Body of pancreas (tissue), 4 donors: ENCODE measurements at regions not wholly inside any gene's neighbourhood (a gene's known extent, or its start where the extent isn't known, plus 50 kb on each side); places are given as distances from the start of the nearest gene placed in this dataset.

ENCODE experiments used
- ATAC-seq: fragments of 150-250 bp; one replicate; pipeline ENCODE4 v1.9.1; 2016
- DNase-seq, 4 donors: peaks; one replicate each; pipeline ENCODE4 v3.0.0-alpha.2; 2019
- H3K27ac ChIP-seq, 4 donors: fragments of 200-600 bp; sonication (generic); 1 replicate in 3 of 4; 2 replicates in 1 of 4; pipeline versions ENCODE4 v1.5.1 to v1.6.1; 2016 to 2019; ENCODE audit warnings: mild to moderate bottlenecking in 1 of 4, mixed read lengths in 1 of 4, moderate library complexity in 1 of 4
- H3K27me3 ChIP-seq, 2 donors: fragments of 200-600 bp; sonication (generic); one replicate each; pipeline ENCODE4 v1.6.0; 2016; ENCODE audit warnings: mild to moderate bottlenecking in 1 of 2
- H3K36me3 ChIP-seq, 2 donors: fragments of 200-600 bp; sonication (generic); replicated peaks in 1 of 2; 2 replicates each; pipeline ENCODE4 v1.5.1; 2016; ENCODE audit warnings: low read depth in 2 of 2; ENCODE audit not compliant: insufficient read depth in 1 of 2
- H3K4me1 ChIP-seq: fragments of 200-600 bp; sonication (generic); one replicate; pipeline ENCODE4 v1.6.0; 2016
- H3K4me3 ChIP-seq, 2 donors: fragments of 200-600 bp; sonication (generic); 1 replicate in 1 of 2; 2 replicates in 1 of 2; pipeline ENCODE4 v1.5.1; 2016 to 2019
- H3K9me3 ChIP-seq, 3 donors: fragments of 200-600 bp; sonication (generic); 1 replicate in 2 of 3; 2 replicates in 1 of 3; pipeline ENCODE4 v1.5.1; 2016
- CTCF ChIP-seq, 7 experiments: fragments of 450-650 bp in 4 of 7; fragments of 200-600 bp in 3 of 7; sonication (generic) in 3 of 7; IDR thresholded peaks; one replicate each; pipeline ENCODE4 v1.5.1; 2016 to 2019; ENCODE audit warnings: antibody characterized with exemption in 7 of 7
- POLR2A ChIP-seq, 3 donors: fragments of 450-650 bp; IDR thresholded peaks; one replicate each; pipeline ENCODE4 v1.6.1; 2016; ENCODE audit warnings: antibody characterized with exemption in 3 of 3, mild to moderate bottlenecking in 2 of 3
- WGBS, 2 donors: methylation state at CpG; one replicate each; pipeline ENCODE4 v1.1.5; 2017; 5-methylcytosine and 5-hydroxymethylcytosine counted together
- intact Hi-C: fragments of 100-400 bp; cut with DNase I; formaldehyde crosslinking; loops from one replicate; pipeline ENCODE4 v1.15.1; 2023

- TF ChIP-seq CTCF (IDR thresholded peaks at IDR 0.05) (no peak), POLR2A (IDR thresholded peaks at IDR 0.05) (no peak)
- Histone ChIP-seq H3K27me3 (no peaks in the 10 kb centered on the region), H3K36me3 (no peaks in the 10 kb centered on the region), H3K4me3 (no peak overlapping the region), H3K9me3 (no peaks in the 10 kb centered on the region), H3K4me1 (no peaks in the 10 kb centered on the region), H3K27ac (no peak overlapping the region)
- 91 to 93% methylated on average over 3 of the region's 3 CpGs for WGBS, 2 donors
- DNase-seq (no peak), ATAC-seq (no peak)
- intact Hi-C loops, result no loop called here
Observed at GRCh38 chr16:80915079-80915450, 91.6 kb downstream of the CMC2 start.

- Histone ChIP-seq H3K4me1 (no peaks in the 10 kb centered on the region), H3K27ac (no peak overlapping the region), H3K36me3 (no peaks in the 10 kb centered on the region), H3K27me3 (no peaks in the 10 kb centered on the region), H3K9me3 (no peaks in the 10 kb centered on the region), H3K4me3 (no peak overlapping the region)
- ATAC-seq, result no peak
- intact Hi-C loops, result no loop called here
- WGBS, 2 donors, result 76 to 83% methylated on average over 10 of the region's 10 CpGs
- no peak for DNase-seq
- no peak for TF ChIP-seq CTCF (IDR thresholded peaks at IDR 0.05)
- TF ChIP-seq POLR2A (IDR thresholded peaks at IDR 0.05), result no peak
Observed at GRCh38 chr16:80914379-80915078, 92.2 kb downstream of the CMC2 start.

- Histone ChIP-seq H3K27me3 (no peaks in the 10 kb centered on the region), H3K27ac (no peak overlapping the region), H3K36me3 (no peaks in the 10 kb centered on the region), H3K4me3 (no peak overlapping the region), H3K4me1 (no peaks in the 10 kb centered on the region), H3K9me3 (no peaks in the 10 kb centered on the region)
- 86 to 91% methylated on average over 4 of the region's 4 CpGs for WGBS, 2 donors
- DNase-seq (no peak), ATAC-seq (no peak)
- intact Hi-C loops, result no loop called here
- TF ChIP-seq CTCF (IDR thresholded peaks at IDR 0.05) (no peak), POLR2A (IDR thresholded peaks at IDR 0.05) (no peak)
Observed at GRCh38 chr16:80913397-80913796, 93.3 kb downstream of the CMC2 start.

- TF ChIP-seq CTCF (IDR thresholded peaks at IDR 0.05), result no peak
- no peak for TF ChIP-seq POLR2A (IDR thresholded peaks at IDR 0.05)
- no peaks in the 10 kb centered on the region for H3K9me3 ChIP-seq
- DNase-seq (no peak), ATAC-seq (no peak)
- H3K4me1 ChIP-seq, result no peaks in the 10 kb centered on the region
- H3K4me3 ChIP-seq, result no peak overlapping the region
- H3K36me3 ChIP-seq, result no peaks in the 10 kb centered on the region
- H3K27ac ChIP-seq, result no peak overlapping the region
- WGBS, 2 donors, result 61 to 67% methylated on average over 4 of the region's 4 CpGs
- no peaks in the 10 kb centered on the region for H3K27me3 ChIP-seq
- intact Hi-C loops, result no loop called here
Observed at GRCh38 chr16:80912651-80913050, 94.0 kb downstream of the CMC2 start.

GRCh38 chr16:80910434-80910833 lies 96.3 kb downstream of the CMC2 start:
- DNase-seq (no peak), ATAC-seq (no peak)
- TF ChIP-seq POLR2A (IDR thresholded peaks at IDR 0.05) (no peak), CTCF (IDR thresholded peaks at IDR 0.05) (no peak)
- 43 to 73% methylated on average over 2 of the region's 2 CpGs for WGBS, 2 donors
- Histone ChIP-seq H3K36me3 (no peaks in the 10 kb centered on the region), H3K4me1 (no peaks in the 10 kb centered on the region), H3K27me3 (no peaks in the 10 kb centered on the region), H3K27ac (no peak overlapping the region), H3K9me3 (no peaks in the 10 kb centered on the region), H3K4me3 (no peak overlapping the region)
- intact Hi-C loops, result no loop called here
